ENCODE measurements at regions not wholly inside any gene's neighbourhood (a gene's known extent, or its start where the extent isn't known, plus 50 kb on each side); places are given as distances from the start of the nearest gene placed in this dataset.

- TF ChIP-seq CTCF (conservative IDR thresholded peaks at IDR 0.05; ENCODE audit: low read length) (no peak), EZH2phosphoT487 (IDR thresholded peaks at IDR 0.05; ENCODE audit: borderline replicate concordance, low read depth, low read length) (no peak)
Observed at GRCh38 chr7:27359181-27360125, 116.9 kb downstream of the EVX1 start.
